ENCODE measurements at regions not wholly inside any gene's neighbourhood (a gene's known extent, or its start where the extent isn't known, plus 50 kb on each side); places are given as distances from the start of the nearest gene placed in this dataset.

DNA sequence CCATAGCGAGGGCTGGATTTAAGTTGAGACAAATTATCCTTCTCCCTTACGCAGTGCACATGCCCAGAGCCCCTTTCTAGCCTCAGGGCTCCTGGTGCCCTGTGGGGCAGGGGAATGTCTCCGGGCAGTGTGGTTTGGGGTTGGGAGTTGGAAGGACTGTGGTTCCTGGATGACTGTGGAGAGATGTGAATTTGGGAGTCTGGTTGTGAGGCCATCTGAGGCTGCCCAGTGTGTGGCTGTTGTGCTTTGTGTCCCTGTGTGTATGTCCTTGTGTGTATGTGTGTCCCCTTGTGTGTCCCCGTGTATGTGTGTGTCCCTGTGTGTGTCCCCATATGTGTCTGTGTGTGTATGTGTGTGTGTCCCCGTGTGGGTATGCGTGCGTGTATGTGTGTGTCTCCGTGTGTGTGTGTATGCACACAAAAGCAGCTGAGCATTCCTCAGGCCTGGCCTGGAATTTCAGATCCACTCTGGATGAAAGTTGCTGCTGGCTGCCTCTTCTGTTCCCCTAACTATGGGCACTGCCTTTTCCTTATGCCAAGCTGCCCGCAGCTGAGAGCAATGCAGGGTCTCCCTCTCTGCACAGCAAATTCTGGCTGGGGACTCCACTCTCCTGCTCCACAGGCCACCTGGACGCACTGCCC, 65.4 kb downstream of the UBIAD1 start:
- TF ChIP-seq, protein P1, sequence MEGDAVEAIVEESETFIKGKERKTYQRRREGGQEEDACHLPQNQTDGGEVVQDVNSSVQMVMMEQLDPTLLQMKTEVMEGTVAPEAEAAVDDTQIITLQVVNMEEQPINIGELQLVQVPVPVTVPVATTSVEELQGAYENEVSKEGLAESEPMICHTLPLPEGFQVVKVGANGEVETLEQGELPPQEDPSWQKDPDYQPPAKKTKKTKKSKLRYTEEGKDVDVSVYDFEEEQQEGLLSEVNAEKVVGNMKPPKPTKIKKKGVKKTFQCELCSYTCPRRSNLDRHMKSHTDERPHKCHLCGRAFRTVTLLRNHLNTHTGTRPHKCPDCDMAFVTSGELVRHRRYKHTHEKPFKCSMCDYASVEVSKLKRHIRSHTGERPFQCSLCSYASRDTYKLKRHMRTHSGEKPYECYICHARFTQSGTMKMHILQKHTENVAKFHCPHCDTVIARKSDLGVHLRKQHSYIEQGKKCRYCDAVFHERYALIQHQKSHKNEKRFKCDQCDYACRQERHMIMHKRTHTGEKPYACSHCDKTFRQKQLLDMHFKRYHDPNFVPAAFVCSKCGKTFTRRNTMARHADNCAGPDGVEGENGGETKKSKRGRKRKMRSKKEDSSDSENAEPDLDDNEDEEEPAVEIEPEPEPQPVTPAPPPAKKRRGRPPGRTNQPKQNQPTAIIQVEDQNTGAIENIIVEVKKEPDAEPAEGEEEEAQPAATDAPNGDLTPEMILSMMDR (IDR thresholded peaks at IDR 0.05; ENCODE audit: insufficient read depth, low read length) = no peak
- TF ChIP-seq, protein P2, sequence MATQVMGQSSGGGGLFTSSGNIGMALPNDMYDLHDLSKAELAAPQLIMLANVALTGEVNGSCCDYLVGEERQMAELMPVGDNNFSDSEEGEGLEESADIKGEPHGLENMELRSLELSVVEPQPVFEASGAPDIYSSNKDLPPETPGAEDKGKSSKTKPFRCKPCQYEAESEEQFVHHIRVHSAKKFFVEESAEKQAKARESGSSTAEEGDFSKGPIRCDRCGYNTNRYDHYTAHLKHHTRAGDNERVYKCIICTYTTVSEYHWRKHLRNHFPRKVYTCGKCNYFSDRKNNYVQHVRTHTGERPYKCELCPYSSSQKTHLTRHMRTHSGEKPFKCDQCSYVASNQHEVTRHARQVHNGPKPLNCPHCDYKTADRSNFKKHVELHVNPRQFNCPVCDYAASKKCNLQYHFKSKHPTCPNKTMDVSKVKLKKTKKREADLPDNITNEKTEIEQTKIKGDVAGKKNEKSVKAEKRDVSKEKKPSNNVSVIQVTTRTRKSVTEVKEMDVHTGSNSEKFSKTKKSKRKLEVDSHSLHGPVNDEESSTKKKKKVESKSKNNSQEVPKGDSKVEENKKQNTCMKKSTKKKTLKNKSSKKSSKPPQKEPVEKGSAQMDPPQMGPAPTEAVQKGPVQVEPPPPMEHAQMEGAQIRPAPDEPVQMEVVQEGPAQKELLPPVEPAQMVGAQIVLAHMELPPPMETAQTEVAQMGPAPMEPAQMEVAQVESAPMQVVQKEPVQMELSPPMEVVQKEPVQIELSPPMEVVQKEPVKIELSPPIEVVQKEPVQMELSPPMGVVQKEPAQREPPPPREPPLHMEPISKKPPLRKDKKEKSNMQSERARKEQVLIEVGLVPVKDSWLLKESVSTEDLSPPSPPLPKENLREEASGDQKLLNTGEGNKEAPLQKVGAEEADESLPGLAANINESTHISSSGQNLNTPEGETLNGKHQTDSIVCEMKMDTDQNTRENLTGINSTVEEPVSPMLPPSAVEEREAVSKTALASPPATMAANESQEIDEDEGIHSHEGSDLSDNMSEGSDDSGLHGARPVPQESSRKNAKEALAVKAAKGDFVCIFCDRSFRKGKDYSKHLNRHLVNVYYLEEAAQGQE (IDR thresholded peaks at IDR 0.05; ENCODE audit: insufficient replicate concordance, low read depth) = no peak
- TF ChIP-seq POLR2AphosphoS5 (IDR thresholded peaks at IDR 0.05; ENCODE audit: low read depth) (no peak), SPI1 (IDR thresholded peaks at IDR 0.05; ENCODE audit: borderline replicate concordance, low read depth) (no peak)

Data from HL-60 (cell line).